LNCAP (cell line): ENCODE measurements at regions not wholly inside any gene's neighbourhood (a gene's known extent, or its start where the extent isn't known, plus 50 kb on each side); places are given as distances from the start of the nearest gene placed in this dataset.

Experiments
- CTCF ChIP-seq: fragments of 450-650 bp; IDR thresholded peaks from 2 replicates; pipeline ENCODE4 v1.5.1; 2017; ENCODE audit warnings: mild to moderate bottlenecking

DNA sequence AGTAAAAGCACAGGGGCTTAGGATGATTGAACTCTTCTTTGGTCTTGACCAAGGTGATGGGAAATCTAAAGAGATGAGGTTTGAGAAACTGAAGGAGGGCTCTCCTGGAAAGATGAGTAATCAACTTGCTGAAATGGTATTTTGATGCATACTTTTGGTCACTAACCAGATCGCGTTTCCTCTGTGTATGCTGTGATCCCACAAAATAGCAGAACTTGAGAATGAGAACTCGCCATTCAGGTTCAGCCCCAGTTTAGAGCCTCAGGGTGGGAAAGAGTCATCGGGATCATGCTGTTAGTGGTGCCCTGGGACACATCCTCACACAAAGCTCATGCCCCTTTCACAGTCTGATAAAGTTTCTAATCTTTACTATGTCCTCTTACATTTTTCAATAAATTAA lies 488.8 kb downstream of the ETNK1 start:
- no peak for TF ChIP-seq CTCF

- TF ChIP-seq CTCF: no peak
These were observed 491.0 kb downstream of the ETNK1 start for GRCh38 chr12:23115984-23116383.

GRCh38 chr12:23126794-23127193 lies 501.8 kb downstream of the ETNK1 start:
- no peak for TF ChIP-seq CTCF

GRCh38 chr12:23127701-23128100 lies 502.7 kb downstream of the ETNK1 start:
- TF ChIP-seq CTCF: no peak

GRCh38 chr12:23128462-23128861 lies 503.5 kb downstream of the ETNK1 start:
- no peak for TF ChIP-seq CTCF

- TF ChIP-seq CTCF: no peak
These were observed 507.4 kb downstream of the ETNK1 start for GRCh38 chr12:23132357-23132756.

DNA sequence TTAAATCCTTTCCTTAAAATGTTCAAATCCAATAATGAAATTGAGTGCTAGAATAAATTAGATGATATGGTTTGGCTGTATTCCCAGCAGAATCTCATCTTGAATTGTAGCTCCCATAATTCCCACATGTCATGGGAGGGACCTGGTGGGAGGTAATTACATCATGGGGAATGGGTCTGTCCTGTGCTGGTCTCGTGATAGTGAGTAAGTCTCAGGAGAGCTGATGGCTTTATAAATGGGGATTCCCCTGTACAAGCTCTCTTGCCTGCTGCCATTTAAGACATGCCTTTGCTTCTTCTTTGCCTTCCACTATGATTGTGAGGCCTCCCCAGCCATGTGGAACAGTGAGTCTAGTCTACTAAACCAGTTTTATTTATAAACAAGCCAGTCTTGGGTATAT lies 508.5 kb downstream of the ETNK1 start:
- no peak for TF ChIP-seq CTCF

DNA sequence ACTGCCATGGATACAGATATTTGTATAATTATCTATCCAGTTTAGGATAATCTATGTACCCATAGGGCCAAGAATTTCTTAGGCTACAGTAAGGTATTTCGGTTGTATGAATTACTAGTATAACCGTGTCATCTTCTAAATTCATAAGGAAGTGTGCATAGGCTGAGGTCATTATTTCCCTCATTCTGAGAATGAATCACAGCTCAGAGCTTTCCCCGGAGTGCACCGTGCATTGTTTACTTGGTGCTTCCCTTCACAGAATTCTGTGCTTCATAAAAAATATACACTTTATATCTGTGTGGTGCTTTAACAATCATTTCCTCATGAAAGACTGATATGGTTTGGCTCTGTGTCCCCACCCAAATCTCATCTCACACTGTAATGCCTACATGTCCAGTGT lies 514.1 kb downstream of the ETNK1 start:
- TF ChIP-seq CTCF: no peak
